Mesenchymal stem cell (in vitro differentiated cells and primary cell): ENCODE measurements at regions not wholly inside any gene's neighbourhood (a gene's known extent, or its start where the extent isn't known, plus 50 kb on each side); places are given as distances from the start of the nearest gene placed in this dataset.
"Not testable (repeated sequence)": the region's sequence is repeated elsewhere in the genome, so short reads cannot be mapped to it uniquely, and the experiment has no call there.

Experiments used
- DNase-seq: peaks from one replicate; pipeline ENCODE4 v3.0.0-alpha.2; 2013
- H2AFZ ChIP-seq: one replicate; pipeline ENCODE4 v1.6.1; 2013; ENCODE audit warnings: low read depth, mild to moderate bottlenecking, control low read depth, inconsistent platforms, low read length, moderate library complexity
- H2AK5ac ChIP-seq: 2 replicates; pipeline ENCODE4 v1.6.1; 2013; ENCODE audit warnings: low read length, moderate library complexity, mild to moderate bottlenecking, inconsistent platforms; ENCODE audit not compliant: severe bottlenecking
- H2BK120ac ChIP-seq: one replicate; pipeline ENCODE4 v1.6.1; 2013; ENCODE audit warnings: low read depth, mild to moderate bottlenecking, inconsistent platforms, low read length, moderate library complexity
- H2BK12ac ChIP-seq, 2 experiments: one replicate each; pipeline ENCODE4 v1.6.1; 2013; ENCODE audit warnings: inconsistent platforms in 2 of 2, low read length in 2 of 2, mild to moderate bottlenecking in 2 of 2, moderate library complexity in 2 of 2, control low read depth in 1 of 2
- H2BK15ac ChIP-seq: one replicate; pipeline ENCODE4 v1.6.1; 2013; ENCODE audit warnings: mild to moderate bottlenecking, low read depth, inconsistent platforms; ENCODE audit not compliant: poor library complexity, severe bottlenecking
- H2BK5ac ChIP-seq: 2 replicates; pipeline ENCODE4 v1.6.1; 2013; ENCODE audit warnings: low read depth, mild to moderate bottlenecking, low read length, control low read depth, inconsistent platforms; ENCODE audit not compliant: poor library complexity, severe bottlenecking
- H3K14ac ChIP-seq, 2 experiments: one replicate each; pipeline ENCODE4 v1.6.1; 2013; ENCODE audit warnings: inconsistent platforms in 2 of 2, low read length in 2 of 2, control low read depth in 1 of 2, mild to moderate bottlenecking in 1 of 2, moderate library complexity in 1 of 2
- H3K18ac ChIP-seq, 2 experiments: one replicate each; pipeline ENCODE4 v1.6.1; 2013; ENCODE audit warnings: inconsistent platforms in 2 of 2, low read length in 2 of 2, control low read depth in 1 of 2, low read depth in 1 of 2, mild to moderate bottlenecking in 1 of 2
- H3K23ac ChIP-seq, 2 experiments: one replicate each; pipeline ENCODE4 v1.6.1; 2013; ENCODE audit warnings: inconsistent platforms in 2 of 2, low read length in 2 of 2, mild to moderate bottlenecking in 2 of 2, moderate library complexity in 2 of 2, control low read depth in 1 of 2
- H3K27ac ChIP-seq: 2 replicates; pipeline ENCODE4 v1.5.1; 2013; ENCODE audit warnings: mild to moderate bottlenecking, moderate library complexity, low read length, control low read depth, inconsistent platforms; ENCODE audit not compliant: poor library complexity, severe bottlenecking
- H3K27me3 ChIP-seq, 2 experiments: 2 replicates each; pipeline versions ENCODE4 v1.6.1 to v1.7.0; 2013; ENCODE audit warnings: low read length in 2 of 2, mild to moderate bottlenecking in 2 of 2, moderate library complexity in 2 of 2, control low read depth in 1 of 2, inconsistent platforms in 1 of 2; ENCODE audit not compliant: control insufficient read depth in 1 of 2, insufficient read depth in 1 of 2
- H3K36me3 ChIP-seq, 2 experiments: 2 replicates each; pipeline versions ENCODE4 v1.6.1 to v1.7.0; 2013; ENCODE audit warnings: low read length in 2 of 2, control low read depth in 1 of 2, inconsistent platforms in 1 of 2, low read depth in 1 of 2, mild to moderate bottlenecking in 1 of 2; ENCODE audit not compliant: insufficient read depth in 2 of 2, control insufficient read depth in 1 of 2
- H3K4ac ChIP-seq, 2 experiments: one replicate each; pipeline ENCODE4 v1.6.1; 2013; ENCODE audit warnings: inconsistent platforms in 2 of 2, low read length in 2 of 2, mild to moderate bottlenecking in 2 of 2, moderate library complexity in 2 of 2, control low read depth in 1 of 2, low read depth in 1 of 2
- H3K4me1 ChIP-seq: 2 replicates; pipeline ENCODE4 v1.6.1; 2013; ENCODE audit warnings: low read depth, low read length, control low read depth; ENCODE audit not compliant: control insufficient read depth, insufficient read depth
- H3K4me2 ChIP-seq: 2 replicates; pipeline ENCODE4 v1.6.1; 2013; ENCODE audit warnings: low read length, mild to moderate bottlenecking, inconsistent platforms; ENCODE audit not compliant: poor library complexity, severe bottlenecking
- H3K4me3 ChIP-seq, 2 experiments: 2 replicates each; pipeline versions ENCODE4 v1.5.1 to v1.7.0; 2013; ENCODE audit warnings: low read length in 2 of 2, mild to moderate bottlenecking in 2 of 2, control low read depth in 1 of 2, low read depth in 1 of 2; ENCODE audit not compliant: insufficient read depth in 1 of 2
- H3K79me1 ChIP-seq: replicated peaks from 2 replicates; pipeline ENCODE4 v1.6.1; 2013; ENCODE audit warnings: mild to moderate bottlenecking, control low read depth, low read length, inconsistent platforms; ENCODE audit not compliant: poor library complexity, severe bottlenecking
- H3K9ac ChIP-seq: 2 replicates; pipeline ENCODE4 v1.7.0; 2013; ENCODE audit warnings: mild to moderate bottlenecking, low read length, moderate library complexity
- H3K9me3 ChIP-seq: 2 replicates; pipeline ENCODE4 v1.7.0; 2013; ENCODE audit warnings: mild to moderate bottlenecking, low read length; ENCODE audit not compliant: control insufficient read depth
- H4K8ac ChIP-seq: one replicate; pipeline ENCODE4 v1.6.1; 2013; ENCODE audit warnings: inconsistent platforms, mild to moderate bottlenecking, low read length, moderate library complexity
- H4K91ac ChIP-seq: one replicate; pipeline ENCODE4 v1.6.1; 2013; ENCODE audit warnings: mild to moderate bottlenecking, low read length, inconsistent platforms
- WGBS: methylation state at CpG from one replicate; pipeline ENCODE4 v1.1.7; 2013; ENCODE audit warnings: mixed read lengths; 5-methylcytosine and 5-hydroxymethylcytosine counted together

DNA sequence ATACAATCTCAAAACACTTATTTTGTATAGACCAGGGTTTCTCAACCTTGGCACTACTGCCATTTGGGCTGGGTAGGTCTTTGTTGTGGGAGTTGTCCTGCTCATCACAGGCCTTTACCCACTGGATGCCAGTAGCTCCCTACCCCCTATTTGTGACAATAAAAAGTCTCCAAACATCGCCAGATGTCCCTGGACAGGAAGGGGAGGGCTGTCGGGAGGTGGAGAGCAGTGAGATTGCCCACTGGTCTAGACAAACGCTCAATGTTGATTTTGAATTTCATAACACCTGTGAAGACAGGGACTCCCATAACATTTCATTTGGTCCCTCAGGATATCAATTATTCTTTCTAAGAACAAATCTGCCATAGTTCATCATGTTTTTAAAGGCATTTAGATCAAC is 151.7 kb upstream of the PTPRG start:
- Histone ChIP-seq H3K36me3 (no peaks in the 10 kb centered on the region), H3K23ac (no peak overlapping the region), H2AFZ (no peak overlapping the region), H2BK5ac (no peak overlapping the region), H2AK5ac (no peak overlapping the region), H3K79me1 (no peaks in the 10 kb centered on the region), H4K8ac (no peak overlapping the region), H3K4ac (no peak overlapping the region), H3K18ac (no peak overlapping the region), H3K14ac (no peak overlapping the region), H3K9ac (no peak overlapping the region), H3K27ac (no peak overlapping the region), H3K9me3 (no peaks in the 10 kb centered on the region), H2BK15ac (no peak overlapping the region), H3K4me1 (no peaks in the 10 kb centered on the region), H3K27me3 (peaks cover 0 to 4% of the 10 kb centered on the region in 2 experiments), H2BK120ac (no peak overlapping the region), H3K4me2 (no peak overlapping the region), H3K4me3 (no peak overlapping the region), H2BK12ac (no peak overlapping the region), H4K91ac (no peak overlapping the region)
- WGBS = 82% methylated on average over 3 of the region's 3 CpGs
- no peak for DNase-seq

DNA sequence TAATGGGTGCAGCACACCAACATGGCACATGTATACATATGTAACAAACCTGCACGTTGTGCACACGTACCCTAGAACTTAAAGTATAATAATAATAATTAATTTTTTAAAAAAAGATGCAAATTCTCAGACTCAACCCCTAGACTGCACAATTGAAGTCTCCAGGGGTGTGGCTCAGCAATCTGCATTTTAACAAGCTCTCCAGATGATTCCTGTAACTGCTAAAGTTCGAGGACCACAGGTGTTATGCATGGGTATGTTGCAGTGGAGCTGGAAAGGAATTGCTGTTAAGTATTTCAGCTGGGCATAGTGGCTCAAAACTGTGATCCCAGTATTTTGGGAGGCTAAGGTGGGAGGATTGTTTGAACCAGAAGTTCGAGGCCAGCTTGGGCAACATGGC is 151.0 kb upstream of the PTPRG start:
- 80% methylated on average over 1 of the region's 4 CpGs for WGBS
- not testable (repeated sequence) for H3K18ac ChIP-seq, H3K4me3 ChIP-seq

GRCh38 chr3:61411009-61411662 is 150.2 kb upstream of the PTPRG start:
- Histone ChIP-seq H3K4ac (no peak overlapping the region), H3K36me3 (no peaks in the 10 kb centered on the region), H2BK12ac (no peak overlapping the region), H3K79me1 (no peaks in the 10 kb centered on the region), H3K27ac (no peak overlapping the region), H3K18ac (no peak overlapping the region), H3K9me3 (no peaks in the 10 kb centered on the region), H2BK5ac (no peak overlapping the region), H2AFZ (no peak overlapping the region), H2AK5ac (no peak overlapping the region), H2BK15ac (no peak overlapping the region), H4K91ac (no peak overlapping the region), H3K4me1 (no peaks in the 10 kb centered on the region), H3K4me2 (no peak overlapping the region), H3K4me3 (no peak overlapping the region), H3K27me3 (peaks cover 0 to 4% of the 10 kb centered on the region in 2 experiments), H3K9ac (no peak overlapping the region), H3K14ac (no peak overlapping the region), H2BK120ac (no peak overlapping the region), H4K8ac (no peak overlapping the region), H3K23ac (no peak overlapping the region)
- DNase-seq = no peak
- 89% methylated on average over 3 of the region's 3 CpGs for WGBS

More for the DNA sequence above, 151.0 kb upstream of the PTPRG start:
- not testable (repeated sequence) for H2AK5ac ChIP-seq, H2BK15ac ChIP-seq, H3K79me1 ChIP-seq, H3K27me3 ChIP-seq, H3K4me2 ChIP-seq, H2AFZ ChIP-seq, H3K36me3 ChIP-seq, H3K27ac ChIP-seq, H3K23ac ChIP-seq, H3K4ac ChIP-seq, H3K4me1 ChIP-seq, H2BK5ac ChIP-seq, H4K91ac ChIP-seq, H2BK12ac ChIP-seq, H3K9me3 ChIP-seq, H2BK120ac ChIP-seq, H3K14ac ChIP-seq, DNase-seq, H4K8ac ChIP-seq, H3K9ac ChIP-seq

DNA sequence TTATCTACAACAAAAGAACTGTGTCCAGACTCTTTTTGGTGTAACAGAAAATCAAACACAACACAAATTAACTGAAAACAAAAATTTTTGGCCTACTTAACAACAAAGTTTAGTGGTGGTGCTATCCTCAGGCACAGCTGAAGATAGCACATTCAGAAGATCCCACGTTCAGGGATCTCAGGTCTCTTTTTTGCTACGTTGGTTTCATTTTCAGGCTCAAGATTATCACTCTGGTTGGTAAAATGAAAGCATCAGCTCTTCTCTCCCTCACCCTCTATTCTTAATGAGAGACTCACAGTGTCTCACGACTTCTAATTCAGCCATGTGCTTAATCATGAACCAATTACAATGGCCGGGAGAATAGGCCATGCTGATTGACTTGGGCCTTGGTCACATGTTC is 146.9 kb upstream of the PTPRG start:
- 65% methylated on average over 4 of the region's 4 CpGs for WGBS
- H2AFZ ChIP-seq = no peak overlapping the region
- no peak overlapping the region for H3K23ac ChIP-seq
- no peak overlapping the region for H2AK5ac ChIP-seq
- H3K9ac ChIP-seq = no peak overlapping the region
- no peak overlapping the region for H2BK5ac ChIP-seq
- no peak overlapping the region for H2BK15ac ChIP-seq
- no peak overlapping the region for H3K4ac ChIP-seq
- no peak overlapping the region for H3K27ac ChIP-seq
- H3K27me3 ChIP-seq = peaks cover 0 to 4% of the 10 kb centered on the region in 2 experiments
- no peak overlapping the region for H4K8ac ChIP-seq
- no peak overlapping the region for H3K4me2 ChIP-seq
- no peaks in the 10 kb centered on the region for H3K4me1 ChIP-seq
- H2BK120ac ChIP-seq = no peak overlapping the region
- H4K91ac ChIP-seq = no peak overlapping the region
- no peaks in the 10 kb centered on the region for H3K79me1 ChIP-seq
- no peak overlapping the region for H3K14ac ChIP-seq
- H3K18ac ChIP-seq = no peak overlapping the region
- no peaks in the 10 kb centered on the region for H3K36me3 ChIP-seq
- no peak overlapping the region for H2BK12ac ChIP-seq
- H3K9me3 ChIP-seq = no peaks in the 10 kb centered on the region
- no peak overlapping the region for H3K4me3 ChIP-seq
- DNase-seq = no peak
